GM18867 (cell line): ENCODE measurements at regions not wholly inside any gene's neighbourhood (a gene's known extent, or its start where the extent isn't known, plus 50 kb on each side); places are given as distances from the start of the nearest gene placed in this dataset.

Source experiments
- ATAC-seq: cut with Tn5 transposase; IDR thresholded peaks from one replicate; pipeline ENCODE4 v1.9.1; 2021; ENCODE audit warnings: mild to moderate bottlenecking, moderate library complexity; ENCODE audit not compliant: unreplicated experiment

- no peak for ATAC-seq
These were observed 54.4 kb upstream of the PIK3R1 start for GRCh38 chr5:68161156-68161555.

- ATAC-seq: no peak
These were observed 56.2 kb upstream of the PIK3R1 start for GRCh38 chr5:68159224-68159951.

- ATAC-seq: no peak
These were observed 59.6 kb upstream of the PIK3R1 start for GRCh38 chr5:68155940-68156339.

- no peak for ATAC-seq
These were observed 61.3 kb upstream of the PIK3R1 start for GRCh38 chr5:68154119-68154857.

GRCh38 chr5:68151812-68152211 is 63.7 kb upstream of the PIK3R1 start:
- ATAC-seq: no peak

GRCh38 chr5:68149189-68149588 is 66.4 kb upstream of the PIK3R1 start:
- ATAC-seq: peak; percentile 48

- no peak for ATAC-seq
These were observed 67.5 kb upstream of the PIK3R1 start for GRCh38 chr5:68148096-68148495.

GRCh38 chr5:68147659-68148058 is 67.9 kb upstream of the PIK3R1 start:
- no peak for ATAC-seq

GRCh38 chr5:68141494-68141893 is 74.1 kb upstream of the PIK3R1 start:
- peak; percentile 61 for ATAC-seq

GRCh38 chr5:68140763-68141162 is 74.8 kb upstream of the PIK3R1 start:
- peak; percentile 44 for ATAC-seq

GRCh38 chr5:68139611-68140441 is 75.7 kb upstream of the PIK3R1 start:
- ATAC-seq: no peak

- ATAC-seq: no peak
These were observed 77.9 kb upstream of the PIK3R1 start for GRCh38 chr5:68137511-68138140.

GRCh38 chr5:68134669-68135313 is 80.8 kb upstream of the PIK3R1 start:
- no peak for ATAC-seq

- no peak for ATAC-seq
These were observed 81.4 kb upstream of the PIK3R1 start for GRCh38 chr5:68134033-68134668.

GRCh38 chr5:68130253-68130652 is 85.3 kb upstream of the PIK3R1 start:
- ATAC-seq: no peak

- no peak for ATAC-seq
These were observed 86.2 kb upstream of the PIK3R1 start for GRCh38 chr5:68129364-68129763.

GRCh38 chr5:68126886-68127285 is 88.7 kb upstream of the PIK3R1 start:
- ATAC-seq: no peak

GRCh38 chr5:68122439-68123328 is 92.9 kb upstream of the PIK3R1 start:
- no peak for ATAC-seq

GRCh38 chr5:68116868-68117411 is 98.6 kb upstream of the PIK3R1 start:
- no peak for ATAC-seq
